Stimulated activated CD4-positive, alpha-beta T cell treated with anti-CD3 and anti-CD28 coated beads, Interleukin-12 subunit alpha, Interleukin-12 subunit beta, amount 100 ng/mL, for 24 hours (primary cell): ENCODE measurements at regions not wholly inside any gene's neighbourhood (a gene's known extent, or its start where the extent isn't known, plus 50 kb on each side); places are given as distances from the start of the nearest gene placed in this dataset.
"Not testable (repeated sequence)": the region's sequence is repeated elsewhere in the genome, so short reads cannot be mapped to it uniquely, and the experiment has no call there.

Source experiments
- DNase-seq, 2 experiments: peaks; one replicate each; pipeline ENCODE4 v3.0.0-alpha.2; 2020; ENCODE audit warnings: low read depth in 2 of 2

DNA sequence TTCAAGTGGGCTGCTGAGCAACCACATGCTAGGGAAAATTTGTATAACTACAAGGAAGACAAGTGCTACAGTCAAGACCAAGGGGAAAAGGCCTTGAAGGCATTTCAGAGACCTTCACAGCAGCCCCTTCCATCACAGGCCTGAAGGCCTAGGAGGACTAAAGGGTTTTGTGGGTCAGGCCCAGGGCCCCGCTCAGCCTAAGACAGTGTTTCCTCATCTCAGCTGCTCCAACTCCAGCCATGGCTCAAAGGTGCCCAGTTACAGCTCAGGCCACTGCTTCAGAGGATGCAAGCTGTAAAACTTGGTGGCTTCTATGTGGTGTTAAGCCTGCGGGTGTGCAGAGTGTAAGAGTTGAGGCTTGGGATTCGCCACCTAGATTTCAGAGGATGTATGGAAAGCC, 260.5 kb downstream of the NXPE2 start:
- no peak for DNase-seq

DNA sequence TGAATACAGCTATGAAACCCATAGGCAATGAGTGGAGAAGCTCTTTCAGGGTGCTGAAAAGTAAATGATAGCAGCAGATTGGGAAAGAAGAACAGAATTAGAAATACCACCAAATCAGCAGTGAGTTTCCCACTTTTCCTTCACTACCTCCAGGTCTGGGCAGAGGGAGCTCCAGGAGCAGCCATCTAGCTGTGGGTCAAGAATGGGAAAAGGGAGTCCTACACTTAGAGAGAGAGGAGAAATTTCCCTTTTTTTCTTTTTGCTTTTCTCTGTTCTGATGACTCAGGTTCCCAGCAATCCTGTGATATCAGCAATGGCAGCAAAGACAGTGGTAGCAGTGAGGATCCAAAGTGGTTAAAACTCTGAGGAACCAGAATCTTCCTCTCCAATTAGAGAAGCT, 263.9 kb downstream of the NXPE2 start:
- no peak for DNase-seq

DNA sequence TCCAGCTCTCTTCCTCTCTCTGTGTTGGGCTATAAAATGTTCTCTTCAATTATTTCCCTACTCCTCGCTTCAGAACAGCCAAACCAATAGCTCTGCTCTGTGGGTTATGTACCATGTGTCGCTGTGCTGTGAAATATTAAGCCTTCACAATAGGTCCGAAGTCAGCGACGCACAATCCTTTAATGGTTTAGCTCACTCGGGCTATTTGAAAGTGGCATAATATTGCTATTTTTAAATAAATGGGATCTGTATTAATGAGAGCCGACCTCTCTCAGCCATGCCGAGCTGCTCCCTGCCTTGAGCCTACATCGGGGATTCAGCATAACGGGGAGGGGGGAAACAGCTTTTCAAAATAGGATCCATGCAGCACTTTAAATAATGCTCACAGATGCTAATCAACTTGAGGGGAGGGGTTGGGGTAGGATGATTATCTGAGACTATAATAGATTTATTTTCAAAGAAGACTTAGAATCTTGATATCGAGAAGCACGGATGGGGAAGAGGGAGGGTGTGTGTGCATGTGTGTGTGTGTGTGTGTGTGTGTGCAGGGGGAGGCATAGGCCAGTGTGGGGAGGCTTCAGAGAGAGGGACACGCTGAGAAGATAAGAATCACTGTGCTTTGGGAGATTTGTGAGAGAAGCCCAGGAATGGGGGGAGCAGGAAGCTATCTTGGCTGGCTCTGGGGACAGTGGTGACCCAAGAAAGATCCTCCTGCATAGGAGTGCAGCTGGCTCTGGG, 271.5 kb downstream of the NXPE2 start:
- DNase-seq, result no peak

DNA sequence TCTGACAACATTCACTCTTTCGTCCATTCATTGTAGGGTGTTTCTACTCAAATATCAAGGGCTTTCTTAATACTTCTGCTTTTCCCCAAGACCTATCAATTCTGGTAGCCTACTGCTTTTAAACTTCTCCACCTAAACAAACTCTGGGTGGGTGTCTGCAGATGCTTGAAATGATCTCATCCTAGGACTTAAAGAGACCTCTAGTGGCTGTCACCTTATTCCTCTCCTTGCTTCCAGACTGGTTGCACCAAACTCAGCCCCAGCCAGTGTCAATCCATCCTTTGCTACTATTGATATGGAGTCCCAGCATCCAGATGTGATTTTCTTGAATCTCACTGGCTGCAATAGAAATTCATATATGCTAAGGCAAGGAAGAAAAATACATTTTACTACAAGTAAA, 274.7 kb downstream of the NXPE2 start:
- no peak for DNase-seq

DNA sequence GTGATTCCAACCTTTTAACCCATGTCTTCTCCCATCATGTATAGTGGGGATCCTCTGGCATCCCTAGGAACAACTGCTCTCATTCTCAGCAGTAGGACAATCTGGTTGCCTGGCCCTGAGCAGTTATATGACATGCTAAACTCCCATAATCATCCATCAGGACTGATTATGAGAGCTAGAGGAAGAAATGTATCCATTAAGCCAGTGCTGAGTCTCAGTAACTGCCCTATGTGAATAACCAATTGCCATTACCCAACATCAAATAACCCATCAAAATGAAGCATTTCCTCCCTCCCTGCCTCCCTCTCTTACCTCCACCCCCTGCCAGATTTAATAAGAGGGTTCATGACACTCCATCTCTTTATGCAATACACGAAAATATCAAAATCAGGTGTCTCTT, 277.6 kb downstream of the NXPE2 start:
- DNase-seq, result no peak

DNA sequence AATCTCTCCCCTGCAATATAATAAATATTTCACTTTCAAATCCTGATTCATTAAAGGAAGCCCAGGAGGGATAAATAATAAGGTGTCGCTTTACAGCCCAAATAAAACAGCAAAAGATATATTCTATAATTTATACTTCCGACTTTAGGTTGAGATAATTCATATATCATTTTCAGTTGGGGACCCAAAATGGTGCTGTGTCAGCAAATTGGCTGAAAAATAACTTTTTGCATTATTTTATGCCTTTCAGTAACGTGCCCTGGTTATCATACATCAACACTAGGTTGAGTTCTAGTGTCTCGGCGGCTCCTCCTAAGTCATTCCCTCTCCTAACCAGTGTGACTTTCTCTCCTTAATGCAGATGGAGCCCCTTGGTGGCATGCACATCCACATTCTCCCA, 278.2 kb downstream of the NXPE2 start:
- DNase-seq, result no peak

DNA sequence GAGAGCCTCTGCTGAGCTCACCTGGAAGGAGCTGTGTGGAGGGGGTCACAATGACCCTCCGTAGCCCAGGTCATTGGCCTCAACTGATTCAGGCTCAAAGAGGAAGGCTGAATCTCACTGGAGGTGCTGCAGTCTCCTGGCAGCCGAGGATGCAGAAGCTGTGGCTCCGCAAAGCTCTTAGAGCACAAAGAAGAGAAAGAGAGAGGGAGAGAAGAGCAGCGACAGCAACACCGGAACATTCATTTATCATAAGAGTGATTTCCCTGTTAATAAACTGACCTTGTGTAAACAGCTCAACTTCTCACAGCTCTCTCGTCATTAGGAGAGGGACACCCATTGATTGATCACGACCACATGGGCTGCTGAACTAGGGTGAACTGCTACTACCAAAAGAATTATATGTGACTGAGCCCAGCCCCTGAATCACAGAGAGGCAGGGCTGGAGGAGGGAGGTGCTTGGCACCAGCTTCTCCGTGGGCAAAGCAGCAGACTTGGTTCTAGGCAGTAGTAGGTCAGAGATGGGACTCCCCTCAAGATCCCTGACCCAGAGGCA, 281.7 kb downstream of the NXPE2 start:
- DNase-seq, result no peak

DNA sequence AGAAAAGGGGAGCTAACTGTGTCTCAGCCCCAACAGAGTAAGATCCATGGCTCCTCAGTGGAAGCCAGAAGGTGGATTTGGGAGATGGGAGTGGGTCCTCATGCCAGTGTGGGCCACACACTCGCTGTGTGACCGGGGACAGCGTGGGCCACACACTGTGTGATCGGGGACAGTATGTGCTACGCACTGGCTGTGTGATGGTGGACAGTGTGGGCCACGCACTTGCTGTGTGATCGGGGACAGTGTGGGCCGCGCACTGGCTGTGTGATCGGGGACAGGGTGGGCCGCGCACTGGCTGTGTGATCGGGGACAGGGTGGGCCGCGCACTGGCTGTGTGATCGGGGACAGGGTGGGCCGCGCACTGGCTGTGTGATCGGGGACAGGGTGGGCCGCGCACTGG, 282.5 kb downstream of the NXPE2 start:
- not testable (repeated sequence) for DNase-seq

DNA sequence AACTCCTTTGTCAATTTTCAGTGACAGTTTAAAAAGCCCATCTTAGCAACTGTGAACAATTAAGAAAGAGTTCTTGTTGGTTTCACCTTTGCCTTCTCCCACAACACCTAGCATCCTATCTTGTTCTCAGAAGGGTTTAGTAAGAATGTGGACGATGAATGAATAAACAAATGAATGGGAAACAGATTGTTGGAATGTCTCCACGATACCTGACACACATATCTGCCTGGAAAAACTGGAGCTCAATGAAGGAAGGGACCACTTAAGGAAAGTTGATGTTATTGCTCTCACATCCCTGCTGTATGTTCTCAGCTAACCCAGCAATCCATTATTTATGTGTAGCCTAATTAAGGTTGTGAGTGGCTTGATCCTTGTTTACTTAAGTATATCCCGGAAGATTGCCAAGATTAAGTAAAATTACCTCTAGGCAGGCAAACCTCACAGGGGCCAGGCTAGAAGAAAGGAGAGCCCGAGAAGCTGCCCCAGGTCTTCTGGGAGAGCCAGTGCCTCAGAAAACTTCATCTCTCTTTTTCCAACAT, 286.4 kb downstream of the NXPE2 start:
- DNase-seq, result no peak

DNA sequence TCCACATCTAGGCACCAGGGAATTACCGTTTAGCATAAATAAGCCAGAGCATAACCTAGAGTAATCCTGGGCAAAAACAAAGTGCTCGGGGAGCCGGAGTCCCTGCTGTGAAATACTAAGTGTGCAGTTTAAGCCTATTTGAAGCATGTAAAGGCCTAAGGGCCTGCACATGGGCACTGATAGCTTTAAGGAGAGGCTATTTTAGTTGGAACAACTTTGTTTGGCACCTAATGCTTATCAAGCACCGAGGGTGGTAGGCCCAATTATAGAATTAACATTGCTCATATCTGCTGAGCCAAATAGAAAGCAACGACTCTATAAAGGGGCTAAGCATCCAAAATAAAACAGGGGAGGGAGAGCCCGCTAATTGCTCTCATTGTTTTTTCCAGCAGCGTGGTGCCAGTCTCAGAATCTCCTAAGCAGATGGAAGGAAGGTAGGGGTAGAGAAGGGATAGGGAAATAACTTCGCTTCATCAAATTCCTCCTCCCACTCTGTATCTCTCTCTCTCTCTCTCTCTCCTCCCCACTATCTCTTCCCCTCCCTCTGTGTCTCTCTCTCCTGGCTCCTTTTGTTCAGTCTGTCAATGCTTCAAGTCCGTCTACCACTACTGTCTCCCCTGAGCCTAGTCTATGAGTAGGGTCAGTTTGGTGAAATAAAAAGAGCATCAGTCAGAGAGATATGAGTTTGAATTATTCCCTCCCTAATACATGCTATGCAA, 292.8 kb downstream of the NXPE2 start:
- no peak for DNase-seq

DNA sequence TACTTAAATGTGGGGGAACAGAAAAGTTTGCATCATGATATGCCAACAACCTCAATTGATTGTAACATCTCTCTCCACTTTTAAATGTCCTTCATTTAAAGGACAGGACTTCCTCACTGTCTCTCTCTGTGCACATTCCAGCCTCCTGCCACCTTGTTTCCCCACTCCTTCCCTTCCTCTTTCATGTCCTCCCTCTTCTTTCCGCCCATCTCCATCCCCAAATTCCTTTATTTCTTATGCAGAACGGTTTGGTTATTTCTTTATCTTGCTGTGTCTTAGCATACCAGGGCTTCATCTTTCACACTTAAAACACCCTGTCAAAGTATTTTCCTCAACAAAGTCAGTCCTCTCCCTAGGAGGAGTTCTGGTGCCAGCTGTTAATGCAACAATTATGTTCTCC, 293.8 kb downstream of the NXPE2 start:
- DNase-seq, result no peak

DNA sequence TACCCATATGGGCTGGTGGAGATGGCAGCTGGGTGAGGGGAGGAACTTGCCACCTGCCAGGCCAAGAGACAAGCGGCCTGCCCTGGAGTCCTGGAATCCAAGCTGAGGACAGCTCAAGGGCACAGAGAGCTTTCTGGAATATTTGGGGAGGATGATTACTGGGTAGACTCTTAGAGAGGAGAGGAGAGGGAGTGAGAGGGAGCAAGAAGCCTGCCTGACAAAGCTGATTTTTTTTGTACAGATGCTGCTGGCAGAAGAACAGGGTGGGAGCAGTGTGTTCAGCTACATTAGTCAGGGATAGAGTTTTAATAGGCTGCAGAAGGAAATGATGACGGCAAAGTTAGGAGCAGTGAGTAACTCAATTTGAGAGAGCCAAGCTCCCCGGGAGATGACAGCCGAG, 299.3 kb downstream of the NXPE2 start:
- DNase-seq, result no peak

DNA sequence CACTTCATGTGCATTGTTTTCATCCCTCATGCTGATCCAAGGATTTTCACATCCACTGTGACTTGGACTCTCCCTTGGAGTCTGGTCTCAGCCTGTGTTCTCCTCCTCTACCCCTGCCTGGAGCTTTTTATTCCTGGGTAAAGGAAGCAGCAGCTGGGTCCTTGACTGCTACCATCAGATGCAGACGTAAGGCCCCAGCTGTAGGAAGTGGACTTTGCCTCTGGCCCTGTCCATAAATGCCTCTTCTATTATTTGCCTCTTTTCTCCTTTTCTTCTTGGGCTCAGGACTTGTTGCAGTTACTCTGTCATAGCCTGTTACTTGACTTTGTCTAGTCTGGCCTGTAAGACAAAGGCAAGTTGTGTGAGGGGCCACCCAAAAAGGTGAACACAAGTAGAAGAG, 303.8 kb downstream of the NXPE2 start:
- no peak for DNase-seq

DNA sequence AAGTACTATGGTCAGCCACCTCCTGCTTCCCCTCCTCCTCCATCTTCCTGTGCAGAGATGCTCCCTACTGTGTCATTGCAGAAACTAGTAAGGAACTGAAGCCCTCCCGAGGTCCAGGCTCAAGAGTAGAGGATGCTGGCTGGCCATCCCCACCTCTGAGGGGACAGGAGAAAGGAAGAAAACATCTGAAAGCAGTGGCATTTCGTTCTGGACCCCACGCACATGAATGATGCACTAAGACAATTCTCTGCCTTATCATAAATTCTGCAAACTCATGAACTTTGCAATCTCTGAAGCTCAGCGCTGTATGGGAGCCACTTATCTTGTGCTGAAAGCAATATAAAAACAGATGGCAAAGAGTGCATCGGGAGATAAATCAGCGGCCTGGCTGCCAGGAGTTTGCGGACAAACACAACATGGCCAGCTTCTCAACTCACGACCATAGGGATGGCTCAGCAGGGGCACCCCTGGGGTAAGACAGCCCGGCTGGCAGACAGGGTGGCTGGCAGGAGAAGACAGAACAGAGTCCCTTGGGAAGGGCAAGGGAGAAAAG, 306.4 kb downstream of the NXPE2 start:
- DNase-seq, result no peak

DNA sequence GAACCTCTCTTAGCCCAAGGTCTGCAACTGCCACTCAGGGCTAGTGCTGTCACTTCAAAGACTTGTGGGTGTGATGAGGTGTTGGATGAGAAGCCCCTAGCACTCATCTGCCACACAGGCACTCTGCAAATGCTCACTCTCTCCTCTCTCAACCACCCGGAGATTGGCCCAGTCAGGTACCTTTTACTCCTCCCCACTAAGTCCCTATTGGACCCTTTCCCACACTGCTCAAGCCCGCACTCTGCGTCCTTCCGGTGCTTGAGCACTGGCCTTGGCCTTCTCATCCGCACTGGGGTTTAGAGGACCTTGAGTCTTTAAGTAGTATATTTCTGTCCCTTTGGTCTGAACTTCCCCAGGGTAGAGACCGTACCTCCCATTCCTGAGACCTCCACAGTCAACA, 308.0 kb downstream of the NXPE2 start:
- DNase-seq, result no peak

DNA sequence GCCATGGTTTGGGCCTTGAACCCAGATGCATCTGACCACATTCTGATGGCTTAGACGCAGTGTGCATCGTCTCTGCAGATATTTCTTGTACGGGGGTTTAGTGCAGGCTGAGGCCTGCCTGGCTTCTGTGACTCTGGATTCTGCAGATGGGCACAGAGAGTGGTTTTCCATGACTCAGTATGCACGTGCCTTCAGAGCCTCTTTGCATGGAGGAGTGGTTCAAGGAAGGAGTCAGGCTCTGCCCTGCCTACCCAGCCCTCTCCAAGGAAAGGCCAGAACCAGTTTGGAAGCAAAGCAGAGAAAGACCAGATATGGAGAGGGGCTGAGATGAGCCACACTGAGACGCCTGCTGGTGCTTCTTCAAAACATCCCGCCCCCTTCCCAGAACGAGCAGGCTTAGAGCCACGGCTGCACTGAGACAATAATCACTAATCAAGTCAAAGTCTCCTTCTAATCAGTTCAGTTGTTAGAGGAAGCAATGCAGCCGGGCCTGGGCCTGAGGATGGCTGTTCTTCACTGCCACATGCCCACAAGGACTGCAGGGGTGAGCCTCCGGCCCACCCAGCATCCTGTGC, 308.9 kb downstream of the NXPE2 start:
- no peak for DNase-seq

DNA sequence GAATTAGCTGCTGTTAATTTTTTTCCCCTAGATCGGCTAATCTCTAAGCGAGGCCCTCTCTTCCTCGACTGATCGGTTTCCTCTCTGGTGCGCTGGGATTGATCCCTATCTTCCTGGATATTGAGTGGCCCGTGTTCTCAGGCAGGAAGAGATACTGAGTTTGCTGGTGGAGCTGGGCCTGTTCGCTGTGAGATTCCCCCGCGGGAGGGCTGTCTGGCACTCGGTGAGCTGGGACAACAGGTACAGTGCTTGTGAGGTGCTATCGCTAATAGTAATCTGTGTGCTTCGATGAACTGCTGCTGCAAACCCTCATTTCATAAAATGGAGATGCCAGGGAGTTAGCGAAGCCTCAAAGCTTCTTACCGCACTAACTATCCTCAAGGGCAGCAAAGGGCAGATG, 310.3 kb downstream of the NXPE2 start:
- DNase-seq, result no peak

DNA sequence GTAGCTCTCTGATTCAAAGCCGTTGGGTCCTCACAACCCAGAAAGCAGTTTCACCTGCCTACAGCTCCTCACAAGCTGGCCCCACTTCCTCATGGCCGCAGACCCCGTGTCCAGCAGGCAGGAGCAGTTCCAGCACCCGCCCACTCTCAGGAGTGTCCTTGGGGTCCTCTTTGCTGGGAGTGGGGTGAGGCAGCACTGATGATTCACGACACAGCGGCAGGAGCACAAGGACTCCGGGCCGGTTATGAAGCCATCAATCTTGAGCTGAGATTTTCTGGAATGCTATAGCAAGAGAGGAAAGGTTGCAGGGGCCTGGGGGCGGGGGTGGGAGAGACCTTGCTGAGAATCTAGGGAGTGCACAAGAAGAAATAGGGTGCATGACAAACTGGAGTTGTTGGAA, 311.2 kb downstream of the NXPE2 start:
- DNase-seq, result no peak

DNA sequence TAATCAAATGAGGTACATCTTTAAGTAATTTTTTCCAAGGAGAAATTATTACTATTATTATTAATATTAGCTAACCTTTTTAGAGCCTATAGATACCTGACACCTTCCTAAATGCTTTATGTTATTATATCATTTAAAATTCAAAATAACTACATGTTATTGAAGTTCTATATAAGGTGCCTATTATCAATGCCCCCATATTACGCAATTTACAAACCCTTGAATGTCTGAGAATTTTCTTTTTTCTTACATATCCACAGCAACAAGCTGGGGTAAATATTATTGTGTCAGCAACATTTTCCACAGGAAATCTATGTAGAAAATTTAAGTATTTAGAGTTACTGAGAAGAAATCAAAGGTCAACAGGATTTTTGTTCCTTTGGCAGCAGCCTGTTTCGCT, 327.3 kb downstream of the NXPE2 start:
- no peak for DNase-seq

DNA sequence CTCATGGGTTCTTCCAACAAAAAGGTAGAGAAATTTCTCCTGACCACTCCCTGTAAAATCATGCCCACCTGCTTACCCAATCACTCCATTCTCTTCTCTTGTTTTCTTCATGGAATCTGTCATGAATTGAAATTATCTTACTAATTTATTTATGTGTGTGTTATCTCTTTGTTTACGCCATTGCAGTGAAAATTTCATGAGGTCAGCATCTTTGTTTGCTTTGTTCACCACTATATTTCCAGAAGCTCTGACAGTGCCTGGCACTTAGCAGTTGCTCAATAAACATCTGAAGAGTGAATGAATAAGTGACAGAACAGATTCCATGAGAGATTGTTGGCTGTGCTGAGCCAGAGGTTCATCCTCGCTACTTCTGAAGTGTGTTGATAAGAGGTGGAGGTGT, 329.5 kb downstream of the NXPE2 start:
- DNase-seq, result no peak

DNA sequence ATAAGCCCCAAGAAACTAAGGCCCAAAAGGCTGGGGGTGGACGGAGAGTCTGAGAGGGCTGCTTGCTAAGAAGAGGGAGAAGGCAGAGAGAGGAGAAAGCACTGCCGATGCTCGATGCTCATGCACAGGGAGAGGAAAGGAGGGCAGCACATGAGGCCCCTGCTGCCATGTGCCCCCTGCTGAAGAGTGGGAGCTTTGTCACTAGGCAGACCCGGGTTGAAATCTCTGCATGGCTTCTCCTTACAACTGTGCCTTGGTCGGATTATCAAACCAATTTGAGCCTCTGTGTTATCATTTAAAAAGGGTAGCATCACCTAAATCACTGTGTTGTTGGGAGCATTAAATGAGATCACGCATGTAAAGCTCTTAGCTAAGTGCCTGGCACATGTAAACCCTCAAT, 330.5 kb downstream of the NXPE2 start:
- DNase-seq, result no peak

DNA sequence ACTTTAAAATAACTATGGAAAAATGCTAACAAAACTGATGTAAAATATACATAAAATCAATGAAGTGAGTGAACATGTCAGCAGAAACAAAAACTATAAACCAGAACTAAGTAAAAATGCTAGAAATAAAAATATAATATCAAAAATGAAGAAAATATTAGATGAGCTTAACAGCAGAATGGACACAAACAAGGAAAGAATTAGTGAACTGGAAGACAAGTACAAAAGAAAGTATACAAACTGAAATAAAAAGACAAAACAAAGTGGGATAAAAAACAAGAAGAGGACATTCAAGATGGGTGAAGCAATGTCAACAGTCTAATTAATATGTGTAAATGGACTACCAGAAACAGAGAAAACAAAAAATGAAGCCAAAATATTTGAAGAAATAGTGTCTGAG, 339.2 kb downstream of the NXPE2 start:
- no peak for DNase-seq
